ENCODE measurements at regions not wholly inside any gene's neighbourhood (a gene's known extent, or its start where the extent isn't known, plus 50 kb on each side); places are given as distances from the start of the nearest gene placed in this dataset.

- TF ChIP-seq ZFX (IDR thresholded peaks at IDR 0.05; ENCODE audit: borderline replicate concordance), result no peak
- TF ChIP-seq CTCF (IDR thresholded peaks at IDR 0.05), result no peak
- no peak overlapping the region for H3K27ac ChIP-seq
Observed at GRCh38 chr2:111638274-111638877, 245.6 kb downstream of the ANAPC1 start.

- H3K27ac ChIP-seq, result no peak overlapping the region
Observed at GRCh38 chr2:111640480-111640879, 243.5 kb downstream of the ANAPC1 start.

GRCh38 chr2:111642586-111643327, 241.2 kb downstream of the ANAPC1 start:
- H3K27ac ChIP-seq, result no peak overlapping the region
- TF ChIP-seq ZFX (IDR thresholded peaks at IDR 0.05; ENCODE audit: borderline replicate concordance) (no peak), CTCF (IDR thresholded peaks at IDR 0.05) (no peak)

More at GRCh38 chr2:111640480-111640879, 243.5 kb downstream of the ANAPC1 start:
- TF ChIP-seq CTCF (IDR thresholded peaks at IDR 0.05), result no peak
- no peak for TF ChIP-seq ZFX (IDR thresholded peaks at IDR 0.05; ENCODE audit: borderline replicate concordance)

- no peak overlapping the region for H3K27ac ChIP-seq
- TF ChIP-seq CTCF (IDR thresholded peaks at IDR 0.05) (no peak), ZFX (IDR thresholded peaks at IDR 0.05; ENCODE audit: borderline replicate concordance) (no peak)
Observed at GRCh38 chr2:111643759-111644158, 240.2 kb downstream of the ANAPC1 start.

GRCh38 chr2:111647359-111647758, 236.6 kb downstream of the ANAPC1 start:
- H3K27ac ChIP-seq, result no peak overlapping the region
- TF ChIP-seq CTCF (IDR thresholded peaks at IDR 0.05) (no peak), ZFX (IDR thresholded peaks at IDR 0.05; ENCODE audit: borderline replicate concordance) (no peak)

GRCh38 chr2:111652038-111652437, 232.0 kb downstream of the ANAPC1 start:
- no peak overlapping the region for H3K27ac ChIP-seq
- no peak for TF ChIP-seq CTCF (IDR thresholded peaks at IDR 0.05)
- TF ChIP-seq ZFX (IDR thresholded peaks at IDR 0.05; ENCODE audit: borderline replicate concordance), result no peak

- no peak overlapping the region for H3K27ac ChIP-seq
- TF ChIP-seq CTCF (IDR thresholded peaks at IDR 0.05) (no peak), ZFX (IDR thresholded peaks at IDR 0.05; ENCODE audit: borderline replicate concordance) (no peak)
Observed at GRCh38 chr2:111652681-111653080, 231.3 kb downstream of the ANAPC1 start.

Measured in 22Rv1 (cell line).